Activated CD8-positive, alpha-beta memory T cell treated with anti-CD3 and anti-CD28 coated beads for 1 hour (primary cell): ENCODE measurements at regions not wholly inside any gene's neighbourhood (a gene's known extent, or its start where the extent isn't known, plus 50 kb on each side); places are given as distances from the start of the nearest gene placed in this dataset.

ENCODE experiments used
- DNase-seq, 2 donors: peaks; one replicate each; pipeline ENCODE4 v3.0.0-alpha.2; 2020; ENCODE audit warnings: low read depth in 1 of 2; ENCODE audit errors: extremely low read depth in 1 of 2

DNA sequence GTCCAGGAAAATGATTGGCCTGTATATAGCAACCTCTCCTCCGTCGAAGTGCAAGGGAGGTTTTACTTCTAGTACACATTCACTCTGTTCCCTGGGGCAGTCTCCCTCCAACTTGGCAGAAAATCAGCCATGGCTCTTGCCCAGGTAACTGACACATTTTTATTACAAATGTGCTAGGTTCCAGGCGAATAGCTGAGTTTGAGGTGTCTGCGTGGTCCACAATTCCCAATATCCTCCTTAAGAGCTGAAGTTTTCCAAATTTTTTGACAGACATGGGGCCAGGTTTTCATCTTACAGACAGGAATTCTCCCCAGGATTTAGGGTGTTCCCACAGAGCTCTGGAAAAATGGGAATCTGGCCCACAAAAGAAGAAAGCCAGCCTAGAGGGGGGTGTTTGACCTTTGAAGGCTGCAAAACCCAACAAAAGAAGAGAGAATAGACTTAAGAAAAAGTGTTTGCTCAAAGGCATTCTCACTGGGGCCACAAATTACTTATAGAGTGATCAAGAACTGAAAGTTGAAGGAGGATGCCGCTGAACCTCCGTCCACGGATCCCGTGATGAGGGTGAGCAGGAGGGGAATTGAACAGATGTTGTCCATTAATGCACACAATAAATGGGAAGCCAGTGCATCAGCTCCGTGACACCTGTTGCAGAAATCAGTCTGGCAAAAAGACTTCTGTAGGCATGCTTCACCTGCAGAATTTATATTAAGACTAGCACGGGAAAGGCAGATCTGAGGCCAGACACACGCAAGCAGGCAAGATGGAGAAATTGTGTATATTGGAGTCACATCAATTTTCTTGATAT is 242.3 kb upstream of the COPS8 start:
- DNase-seq, result no peak

DNA sequence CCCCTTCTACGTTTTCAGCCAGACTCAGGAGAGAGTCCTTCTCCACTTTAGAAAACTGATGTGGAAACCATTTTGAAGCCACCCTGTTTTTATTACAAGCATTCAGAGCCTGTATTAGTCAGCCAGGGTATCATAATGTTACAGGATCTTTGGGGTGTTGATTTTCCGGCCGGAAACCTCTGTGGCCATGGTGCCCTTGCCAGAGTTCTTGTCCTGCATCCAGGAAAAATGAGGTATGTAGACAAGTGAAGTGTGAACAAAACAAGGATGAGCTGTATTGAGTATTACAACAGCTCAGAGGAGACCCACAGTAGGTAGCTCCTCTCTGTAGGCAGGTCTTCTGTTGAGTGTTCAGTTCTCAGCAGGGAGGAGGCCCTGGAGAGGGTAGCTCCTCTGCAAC is 241.0 kb upstream of the COPS8 start:
- DNase-seq, result no peak

DNA sequence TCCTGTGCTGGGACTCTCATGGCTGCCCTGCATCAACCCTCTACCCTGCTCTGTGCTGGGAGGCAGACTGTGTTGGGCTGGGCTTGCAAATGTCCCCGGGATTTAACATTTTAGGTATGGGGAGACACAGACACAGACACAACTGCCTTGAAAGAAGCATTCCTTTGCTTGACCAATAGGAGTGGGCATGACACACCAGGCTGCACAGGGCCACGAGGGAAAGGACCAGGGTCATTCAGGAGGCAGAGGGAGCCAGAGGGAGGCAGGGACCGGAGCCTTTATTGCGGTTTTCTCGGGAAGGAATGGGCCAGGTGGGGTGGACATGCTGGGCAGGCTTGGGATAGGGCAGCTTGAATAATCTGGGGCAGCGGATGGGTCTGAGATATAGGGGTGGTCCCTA is 238.7 kb upstream of the COPS8 start:
- DNase-seq, result no peak

DNA sequence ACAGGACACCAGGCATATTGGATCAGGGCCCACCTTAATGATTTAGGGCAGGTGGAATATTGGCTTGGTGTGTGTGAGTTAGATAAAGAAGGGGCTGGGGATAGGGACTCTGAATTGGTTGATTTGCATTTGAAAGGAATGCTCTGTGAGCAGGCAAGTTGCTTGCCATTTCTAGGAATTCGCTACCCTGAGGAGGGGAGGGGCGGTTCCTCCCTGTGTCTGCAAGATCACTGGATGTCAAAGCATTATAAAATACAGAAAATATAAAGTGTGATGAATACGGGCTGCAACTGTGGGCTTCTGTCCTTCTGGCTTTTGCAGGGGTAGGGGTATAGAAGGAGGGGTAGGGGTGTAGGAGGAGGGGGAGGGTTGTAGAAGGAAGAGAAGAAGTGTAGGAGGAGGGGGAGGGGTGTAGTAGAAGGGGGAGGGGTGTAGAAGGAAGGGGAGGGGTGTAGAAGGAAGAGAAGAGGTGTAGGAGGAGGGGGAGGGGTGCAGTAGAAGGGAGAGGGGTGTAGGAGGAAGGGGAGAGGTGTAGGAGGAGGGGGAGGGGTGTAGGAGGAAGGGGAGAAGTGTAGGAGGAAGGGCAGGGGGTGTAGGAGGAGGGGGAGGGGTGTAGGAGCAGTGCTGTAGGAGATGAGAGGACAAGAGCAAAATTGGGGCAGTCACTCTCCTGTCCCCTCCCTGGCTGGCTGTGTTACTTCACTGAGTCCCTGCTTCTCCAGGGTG is 238.0 kb upstream of the COPS8 start:
- DNase-seq, result no peak

DNA sequence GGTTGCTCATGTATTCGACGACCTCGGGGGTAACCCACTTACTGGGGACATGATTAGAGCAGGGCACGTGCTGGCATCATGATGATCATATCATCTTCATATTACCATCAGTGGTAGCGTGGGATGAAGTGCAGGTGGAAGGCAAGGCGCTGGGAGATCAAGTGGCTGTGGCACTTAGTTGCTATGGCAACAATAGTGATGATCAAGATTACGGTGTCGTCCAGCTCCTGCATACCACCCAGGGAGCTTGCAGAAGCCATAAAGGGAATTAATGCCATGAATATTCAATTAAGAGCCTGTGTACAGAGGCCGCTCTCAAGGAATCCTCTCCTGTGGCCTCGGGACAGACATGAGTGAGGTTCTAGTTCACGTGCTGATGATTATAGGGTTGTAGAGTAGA is 237.2 kb upstream of the COPS8 start:
- DNase-seq, result no peak

DNA sequence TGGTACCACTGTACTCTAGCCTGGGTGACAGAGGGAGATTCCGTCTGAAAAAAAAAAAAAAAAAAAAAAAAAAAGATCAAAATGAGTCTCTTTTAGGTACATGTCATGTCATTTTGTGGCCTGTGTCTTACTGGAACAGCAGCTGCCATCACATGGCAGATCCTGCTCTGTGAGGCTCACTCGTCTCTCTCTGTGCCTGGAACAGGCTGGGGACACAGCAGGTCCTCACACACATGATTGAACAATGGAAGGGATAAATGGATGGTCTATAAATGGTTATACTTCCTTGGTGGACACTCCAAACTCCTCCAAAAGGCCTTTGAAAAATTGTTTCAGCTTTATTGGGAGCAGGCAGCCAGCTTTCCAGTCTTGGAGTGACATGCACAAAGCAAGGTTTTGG is 236.2 kb upstream of the COPS8 start:
- DNase-seq, result no peak

DNA sequence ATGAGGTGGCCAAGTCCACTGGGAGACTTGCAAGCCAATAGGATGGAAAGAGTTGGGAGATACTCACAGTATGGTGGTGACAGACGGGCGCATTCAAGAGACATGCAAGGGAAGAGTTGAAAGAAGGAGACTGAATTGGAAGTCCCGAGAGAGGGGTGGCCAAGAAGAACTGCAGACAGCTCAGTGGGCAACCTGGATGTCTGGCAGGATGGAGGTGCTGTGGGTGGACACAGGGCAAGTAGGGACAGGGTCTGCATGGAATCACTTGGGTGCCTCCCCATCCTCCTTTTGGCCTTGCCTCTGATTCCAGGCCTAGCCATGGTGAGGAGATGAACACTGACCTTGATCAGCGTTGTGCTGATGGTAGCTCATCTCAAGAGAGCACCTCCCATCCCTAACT is 235.7 kb upstream of the COPS8 start:
- DNase-seq, result no peak

DNA sequence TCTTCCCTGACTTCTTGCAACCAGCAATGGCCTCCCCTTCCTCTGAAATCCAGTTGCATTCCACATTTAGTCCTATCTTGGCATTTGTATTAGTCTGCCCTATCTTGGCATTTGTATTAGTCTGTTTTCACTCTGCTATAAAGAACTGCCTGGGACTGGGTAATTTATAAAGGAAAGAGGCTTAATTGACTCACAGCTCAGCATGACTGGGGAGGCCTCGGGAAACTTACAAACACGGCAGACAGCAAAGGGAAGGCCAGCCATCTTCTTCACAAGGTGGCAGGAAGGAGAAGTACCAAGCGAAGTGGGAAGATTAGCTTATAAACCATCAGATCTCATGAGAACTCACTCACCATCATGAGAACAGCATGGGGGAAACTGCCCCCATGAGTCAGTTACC is 234.5 kb upstream of the COPS8 start:
- no peak for DNase-seq

DNA sequence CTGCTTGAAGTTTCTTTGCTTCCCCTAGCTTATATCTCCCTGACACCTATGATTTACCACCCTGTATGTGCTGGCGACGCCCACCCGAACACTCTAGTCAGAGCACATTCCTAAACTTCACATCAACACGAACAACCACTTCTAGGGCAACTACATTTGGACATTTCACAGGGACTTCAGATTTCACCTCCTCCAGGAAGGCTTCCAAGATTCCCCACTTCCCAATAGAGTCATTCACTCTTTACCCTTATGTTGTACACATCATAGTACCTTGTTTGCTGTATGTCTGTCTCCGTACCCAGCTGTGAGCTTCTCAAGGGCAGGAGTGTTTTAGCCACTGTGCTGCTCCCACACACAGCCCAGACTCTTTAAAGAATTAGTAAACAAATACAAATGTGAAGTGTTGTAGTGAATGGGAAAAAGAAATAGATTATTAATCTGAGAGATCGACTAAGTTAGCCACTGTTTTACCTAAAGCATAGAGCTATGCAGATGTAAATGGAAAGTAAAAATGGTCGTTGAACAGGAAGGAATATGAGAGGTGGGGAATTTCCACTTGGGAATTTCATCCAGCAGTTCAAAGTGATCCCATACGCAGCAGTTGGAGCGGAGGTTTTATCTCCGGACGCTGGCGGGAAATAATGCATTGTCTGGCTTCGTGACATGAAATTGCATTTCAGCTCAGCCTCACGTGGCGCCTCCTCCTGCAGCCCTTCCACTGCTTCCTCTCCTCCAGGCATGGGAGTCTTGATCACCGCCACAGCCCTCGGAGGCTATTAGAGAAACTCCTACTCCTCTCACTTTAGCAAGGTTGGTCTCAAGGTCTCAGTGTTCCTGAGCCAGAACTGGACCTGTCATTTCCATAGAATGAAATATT is 233.4 kb upstream of the COPS8 start:
- no peak for DNase-seq

DNA sequence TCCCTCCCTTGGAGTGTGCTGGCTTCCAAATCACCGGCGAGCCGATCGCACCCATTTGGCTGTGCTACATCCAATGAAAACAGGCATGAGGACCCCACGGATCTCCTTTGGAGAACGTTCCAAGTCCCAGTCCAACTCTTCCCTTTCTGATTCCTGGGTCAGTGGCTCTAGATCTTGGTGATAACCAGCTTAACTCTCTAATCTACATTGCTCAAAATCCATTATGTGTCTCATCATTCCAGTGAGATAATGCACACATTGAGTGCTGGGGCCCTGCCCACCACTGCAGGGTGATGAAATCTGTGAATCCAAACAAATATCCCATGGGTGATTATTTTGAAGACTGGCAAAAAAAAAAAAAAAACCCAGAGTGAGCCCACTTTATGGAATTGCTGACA is 232.7 kb upstream of the COPS8 start:
- DNase-seq, result no peak

DNA sequence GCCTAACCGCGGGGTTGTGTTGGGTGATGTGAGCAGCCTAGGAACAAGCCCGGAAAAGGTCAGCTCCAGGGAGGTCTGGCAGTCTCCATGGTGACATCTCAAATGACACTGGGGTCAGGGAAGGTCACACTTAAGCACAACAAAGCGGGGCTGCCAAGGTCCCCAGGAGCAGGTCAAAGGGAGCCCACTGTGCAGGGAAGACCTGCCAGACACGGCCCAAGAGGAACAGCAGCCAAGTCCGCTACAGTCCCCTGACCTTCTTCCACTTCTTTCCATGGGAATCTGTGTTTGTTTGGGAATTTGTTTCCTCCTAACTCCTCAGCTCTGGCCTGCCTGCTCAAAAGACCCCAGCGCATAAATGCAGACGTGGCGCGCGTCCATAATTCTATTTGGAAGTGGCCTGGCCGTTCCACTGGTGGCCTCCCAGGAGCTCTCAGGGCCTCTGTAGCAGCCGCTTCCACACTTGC is 232.1 kb upstream of the COPS8 start:
- DNase-seq, result no peak

DNA sequence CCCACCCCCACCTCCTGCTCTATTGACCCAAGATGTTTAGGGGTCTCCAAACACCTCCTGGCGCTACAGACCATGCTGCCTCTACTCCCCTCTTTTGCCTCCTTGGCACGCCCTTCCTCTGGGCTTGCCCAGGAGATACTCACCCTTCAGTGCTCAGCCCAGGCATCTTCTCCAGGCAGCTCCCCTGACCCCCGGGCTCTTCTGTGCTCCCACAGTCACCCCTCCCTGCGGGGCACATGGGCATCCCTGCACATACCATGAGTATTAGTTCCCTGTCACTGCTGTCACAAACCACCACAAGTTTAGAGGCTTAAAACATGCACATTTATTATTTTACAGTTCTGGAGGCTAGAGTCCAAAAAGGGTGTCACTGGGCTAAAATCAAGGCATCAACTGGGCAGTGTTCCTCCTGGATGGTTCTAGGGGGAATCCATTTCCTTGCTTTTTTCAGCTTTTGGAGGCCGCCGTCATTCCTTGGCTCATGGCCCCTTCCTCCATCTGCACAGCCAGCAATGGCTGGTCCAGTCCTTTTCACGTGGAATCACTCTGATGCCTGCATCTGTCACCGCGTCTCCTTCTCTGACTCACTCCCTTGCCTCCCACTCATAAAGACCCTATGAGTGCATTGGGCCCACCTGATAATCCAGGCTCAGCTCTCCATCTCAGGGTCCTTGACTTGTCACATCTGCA is 230.4 kb upstream of the COPS8 start:
- no peak for DNase-seq

DNA sequence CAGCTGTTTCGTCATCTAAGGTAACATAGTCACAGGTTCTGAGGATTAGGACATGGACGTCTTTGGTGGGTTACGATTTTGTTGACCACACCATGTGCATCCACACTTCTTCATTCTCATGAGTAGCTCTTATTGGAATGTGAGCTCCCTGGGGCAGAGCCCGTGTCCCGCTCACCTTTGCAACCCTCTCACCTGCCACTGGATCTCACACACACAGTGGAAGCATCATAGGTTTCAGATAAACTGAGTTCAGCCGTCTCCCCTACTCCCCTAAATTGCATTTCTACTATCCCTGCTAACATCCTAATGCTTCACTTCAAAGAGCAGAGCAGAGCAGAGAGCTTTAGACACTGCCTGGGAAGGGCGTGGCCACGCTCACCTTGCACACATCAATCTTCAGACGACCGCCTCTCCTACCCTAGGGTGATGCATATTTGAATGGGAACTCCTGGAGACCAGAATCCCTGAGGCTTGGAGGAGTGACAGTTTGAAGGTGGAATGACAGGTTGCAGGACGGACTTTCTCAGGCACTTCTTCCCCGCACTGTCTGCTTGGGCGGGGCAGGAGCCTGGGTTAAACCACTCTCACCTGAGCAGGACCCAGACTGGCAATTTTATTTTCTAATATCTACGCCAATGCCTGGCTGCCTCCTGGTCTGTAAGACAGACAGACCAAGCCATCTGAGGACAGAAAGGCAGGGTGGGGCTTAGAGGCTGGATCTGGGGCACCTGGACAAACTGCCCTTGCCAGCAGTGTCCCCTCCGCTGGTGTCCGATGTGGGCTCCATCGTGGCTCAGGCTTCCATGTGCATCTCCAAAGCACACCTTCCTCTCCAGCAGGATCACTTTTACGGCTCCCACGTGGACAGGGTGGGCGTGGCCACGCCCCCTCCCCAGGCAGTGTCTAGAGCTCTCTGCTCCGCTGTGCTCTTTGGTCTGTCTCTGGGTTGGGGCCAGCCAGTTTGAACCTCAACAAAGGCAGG is 229.5 kb upstream of the COPS8 start:
- DNase-seq, result no peak

DNA sequence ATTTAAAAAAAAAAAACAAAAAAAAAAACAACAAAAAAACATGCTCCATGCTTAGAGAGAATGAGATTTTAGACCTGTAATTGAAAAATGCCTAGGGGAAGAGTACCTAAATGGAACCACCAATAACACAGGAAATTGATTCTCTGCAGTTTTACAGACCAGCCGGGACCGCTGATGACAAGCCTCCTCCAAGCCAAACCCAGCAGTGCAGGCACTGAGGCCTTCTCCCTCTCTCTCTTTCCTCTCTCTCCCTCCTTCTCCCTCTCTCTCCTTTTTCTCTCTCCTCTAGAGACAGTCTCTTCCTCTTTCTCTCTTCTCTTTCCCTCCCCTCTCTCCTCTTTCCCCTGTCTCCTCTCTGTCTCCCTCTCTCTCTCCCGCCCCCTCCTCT is 228.8 kb upstream of the COPS8 start:
- no peak for DNase-seq

DNA sequence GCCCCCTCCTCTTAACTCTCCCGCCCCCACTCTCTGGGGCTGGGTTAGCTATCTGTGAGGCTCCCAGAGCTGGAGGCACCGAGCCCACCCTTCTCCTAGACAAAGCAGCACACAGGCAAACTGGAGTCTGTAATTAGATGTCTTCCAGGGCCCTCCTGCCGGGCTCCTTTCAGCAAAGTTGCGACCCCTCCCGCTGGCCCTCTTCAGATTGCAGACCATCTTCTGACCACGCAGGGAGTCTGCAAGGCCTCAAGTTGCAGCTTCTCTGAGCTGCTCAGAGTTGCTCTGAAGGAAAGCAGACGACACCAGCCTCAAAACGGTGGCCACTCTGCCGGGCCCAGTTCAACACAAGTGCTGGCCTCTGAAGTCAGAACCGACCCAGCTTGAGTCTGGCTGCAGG is 228.4 kb upstream of the COPS8 start:
- no peak for DNase-seq

DNA sequence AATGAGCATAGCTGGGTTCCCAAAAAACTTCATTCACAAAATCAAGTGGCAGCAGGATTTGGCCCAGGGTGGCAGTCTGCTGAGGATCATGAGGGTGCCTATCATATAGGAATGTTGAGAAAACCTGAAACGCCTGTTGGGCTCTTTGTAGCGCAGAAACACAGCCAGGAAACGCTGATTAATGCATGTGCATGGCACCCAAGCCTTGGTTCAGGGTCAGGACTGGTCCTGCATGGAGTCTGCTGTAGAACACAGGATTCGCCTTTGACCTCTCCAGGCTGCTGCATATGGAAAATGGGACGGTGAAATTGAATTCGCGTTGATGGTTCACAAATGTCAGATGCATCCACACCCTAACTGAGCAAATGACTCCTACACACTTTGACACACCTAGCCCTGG is 227.9 kb upstream of the COPS8 start:
- no peak for DNase-seq

DNA sequence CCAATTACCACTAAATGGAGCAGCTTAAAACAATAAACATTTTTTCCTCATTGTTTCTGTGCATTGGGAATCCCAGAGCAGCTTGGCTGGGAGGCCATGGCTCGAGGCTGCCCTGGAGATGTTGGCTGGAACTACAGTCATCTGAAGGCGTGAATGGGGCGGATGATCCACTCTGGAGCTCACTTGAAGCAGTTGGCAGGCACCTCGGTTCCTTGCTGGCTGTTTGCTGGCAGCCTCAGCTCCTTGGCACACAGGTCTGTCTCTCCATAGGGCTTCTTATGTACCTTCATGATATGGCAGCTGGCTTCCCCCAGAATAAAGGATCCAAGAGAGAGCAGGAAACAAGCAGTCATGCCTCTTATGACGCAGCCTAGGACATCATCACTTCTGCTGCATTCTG is 227.0 kb upstream of the COPS8 start:
- no peak for DNase-seq

DNA sequence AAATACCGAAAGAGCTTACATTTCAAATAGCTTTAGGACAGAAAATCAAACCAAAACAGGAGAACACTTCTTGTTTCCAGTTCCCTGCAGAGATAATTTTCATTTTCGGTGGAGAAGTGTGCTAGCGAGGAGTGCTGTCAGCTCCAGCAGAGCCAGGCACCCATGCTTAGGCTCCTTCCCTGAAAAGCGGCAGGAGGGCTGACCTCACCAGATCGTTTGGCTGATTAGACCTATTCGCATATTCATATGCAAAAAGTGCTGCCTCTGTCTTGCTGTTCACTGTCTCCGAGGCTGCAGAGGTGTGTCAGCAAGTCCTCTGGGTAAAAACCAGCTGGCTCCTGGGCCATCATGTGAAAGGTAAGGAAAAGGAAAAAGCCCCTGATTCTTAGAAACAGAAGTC is 225.8 kb upstream of the COPS8 start:
- DNase-seq, result no peak

DNA sequence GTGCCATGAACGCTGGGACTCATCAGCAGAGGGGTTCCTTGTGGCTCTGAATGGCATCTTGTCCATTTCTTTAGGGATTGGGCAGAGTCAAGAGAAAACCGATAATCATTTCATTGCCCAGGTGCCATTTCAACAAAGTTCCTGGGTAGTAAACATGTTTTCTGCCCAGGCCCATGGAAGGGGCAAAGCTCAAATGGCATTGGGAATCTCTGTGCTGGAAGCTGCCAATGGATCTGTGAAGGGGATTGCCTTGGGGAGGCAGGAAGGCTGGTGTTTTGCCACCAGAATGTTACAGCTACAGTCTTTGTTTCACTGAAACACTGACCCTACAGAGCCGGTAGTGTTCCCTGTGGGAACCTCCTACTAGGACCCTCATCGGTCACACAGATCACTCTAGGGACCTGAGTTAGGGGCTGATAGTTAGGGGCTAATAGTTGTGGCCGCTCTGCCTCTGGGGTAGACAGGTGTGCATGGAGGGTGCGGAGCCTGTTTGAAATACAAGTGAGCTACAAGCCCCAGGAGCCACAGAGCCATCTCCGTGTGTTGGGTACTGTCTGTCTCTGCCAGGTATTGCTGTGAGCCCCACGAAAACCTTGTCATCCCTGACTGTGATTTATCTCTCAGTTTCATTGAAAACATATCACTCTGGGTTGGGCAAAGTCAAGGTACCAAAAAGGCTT is 224.4 kb upstream of the COPS8 start:
- DNase-seq, result no peak
